ENCODE measurements at regions not wholly inside any gene's neighbourhood (a gene's known extent, or its start where the extent isn't known, plus 50 kb on each side); places are given as distances from the start of the nearest gene placed in this dataset.

- TF ChIP-seq POLR2A (IDR thresholded peaks at IDR 0.05; ENCODE audit: low read depth, low read length) (no peak), TAF1 (IDR thresholded peaks at IDR 0.05; ENCODE audit: low read depth, low read length) (no peak), POLR2AphosphoS5 (IDR thresholded peaks at IDR 0.05; ENCODE audit: low read depth, low read length) (no peak), PAX5 (IDR thresholded peaks at IDR 0.05; ENCODE audit: insufficient read depth, low read length, severe bottlenecking) (no peak)
These were observed 61.7 kb upstream of the ZFR start for GRCh38 chr5:32506201-32506661.

All from GM12891 (cell line).